Tibial nerve (tissue), 3 donors: ENCODE measurements at regions not wholly inside any gene's neighbourhood (a gene's known extent, or its start where the extent isn't known, plus 50 kb on each side); places are given as distances from the start of the nearest gene placed in this dataset.

Experiments used
- POLR2A ChIP-seq, 2 donors: fragments of 450-650 bp; IDR thresholded peaks; one replicate each; pipeline ENCODE4 v1.6.1; 2017; ENCODE audit warnings: antibody characterized with exemption in 2 of 2, mild to moderate bottlenecking in 2 of 2, moderate library complexity in 2 of 2
- TF ChIP-seq, protein P1 (sequence below), 5 experiments: fragments of 200-600 bp in 3 of 5; fragments of 450-650 bp in 2 of 5; sonication (generic) in 3 of 5; IDR thresholded peaks; one replicate each; pipeline ENCODE4 v1.5.1; 2016 to 2019; ENCODE audit warnings: antibody characterized with exemption in 5 of 5, mild to moderate bottlenecking in 3 of 5, moderate library complexity in 2 of 5

DNA sequence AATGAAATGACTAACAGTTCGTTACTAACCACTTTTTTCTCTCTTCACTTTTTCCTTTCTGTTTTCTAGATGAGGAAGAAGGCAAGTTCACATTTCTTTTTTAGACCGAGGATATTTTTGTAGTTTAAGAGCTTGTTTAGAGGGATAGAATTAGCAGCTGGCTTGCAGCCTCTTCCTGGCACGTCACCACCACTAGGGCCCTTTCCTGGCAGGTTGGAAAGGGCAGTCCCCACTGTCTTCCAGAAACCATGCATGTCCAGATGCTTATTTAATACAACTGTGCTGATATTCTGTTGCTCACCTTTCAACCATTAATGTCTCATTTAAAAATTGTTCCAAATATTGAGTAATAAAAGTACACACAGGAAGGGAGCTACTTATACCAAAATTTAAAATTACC is 209.5 kb upstream of the PACRGL start:
- no peak for TF ChIP-seq POLR2A (IDR thresholded peaks at IDR 0.05)
- TF ChIP-seq, protein P1, sequence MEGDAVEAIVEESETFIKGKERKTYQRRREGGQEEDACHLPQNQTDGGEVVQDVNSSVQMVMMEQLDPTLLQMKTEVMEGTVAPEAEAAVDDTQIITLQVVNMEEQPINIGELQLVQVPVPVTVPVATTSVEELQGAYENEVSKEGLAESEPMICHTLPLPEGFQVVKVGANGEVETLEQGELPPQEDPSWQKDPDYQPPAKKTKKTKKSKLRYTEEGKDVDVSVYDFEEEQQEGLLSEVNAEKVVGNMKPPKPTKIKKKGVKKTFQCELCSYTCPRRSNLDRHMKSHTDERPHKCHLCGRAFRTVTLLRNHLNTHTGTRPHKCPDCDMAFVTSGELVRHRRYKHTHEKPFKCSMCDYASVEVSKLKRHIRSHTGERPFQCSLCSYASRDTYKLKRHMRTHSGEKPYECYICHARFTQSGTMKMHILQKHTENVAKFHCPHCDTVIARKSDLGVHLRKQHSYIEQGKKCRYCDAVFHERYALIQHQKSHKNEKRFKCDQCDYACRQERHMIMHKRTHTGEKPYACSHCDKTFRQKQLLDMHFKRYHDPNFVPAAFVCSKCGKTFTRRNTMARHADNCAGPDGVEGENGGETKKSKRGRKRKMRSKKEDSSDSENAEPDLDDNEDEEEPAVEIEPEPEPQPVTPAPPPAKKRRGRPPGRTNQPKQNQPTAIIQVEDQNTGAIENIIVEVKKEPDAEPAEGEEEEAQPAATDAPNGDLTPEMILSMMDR (IDR thresholded peaks at IDR 0.05), result no peak
